ENCODE measurements at regions not wholly inside any gene's neighbourhood (a gene's known extent, or its start where the extent isn't known, plus 50 kb on each side); places are given as distances from the start of the nearest gene placed in this dataset.

GRCh38 chr9:75610246-75610645, 280.2 kb upstream of the PCSK5 start:
- DNase-seq: no peak

GRCh38 chr9:75612205-75612604, 278.3 kb upstream of the PCSK5 start:
- no peak for DNase-seq

GRCh38 chr9:75612754-75613153, 277.7 kb upstream of the PCSK5 start:
- DNase-seq: no peak

- DNase-seq: no peak
Observed at GRCh38 chr9:75615284-75615683, 275.2 kb upstream of the PCSK5 start.

- no peak for DNase-seq
Observed at GRCh38 chr9:75616052-75616451, 274.4 kb upstream of the PCSK5 start.

- no peak for DNase-seq
Observed at GRCh38 chr9:75616841-75617566, 273.5 kb upstream of the PCSK5 start.

GRCh38 chr9:75623462-75623861, 267.0 kb upstream of the PCSK5 start:
- DNase-seq: no peak

GRCh38 chr9:75624998-75625397, 265.5 kb upstream of the PCSK5 start:
- peak in 1 of 56 donors; percentile 11 for DNase-seq

GRCh38 chr9:75626860-75627259, 263.6 kb upstream of the PCSK5 start:
- DNase-seq: no peak

GRCh38 chr9:75628952-75629351, 261.5 kb upstream of the PCSK5 start:
- DNase-seq: no peak

GRCh38 chr9:75633451-75634057, 256.9 kb upstream of the PCSK5 start:
- no peak for DNase-seq

GRCh38 chr9:75636427-75637045, 253.9 kb upstream of the PCSK5 start:
- DNase-seq: no peak

GRCh38 chr9:75639971-75640610, 250.4 kb upstream of the PCSK5 start:
- no peak for DNase-seq

GRCh38 chr9:75642522-75642921, 248.0 kb upstream of the PCSK5 start:
- DNase-seq: no peak

- no peak for DNase-seq
Observed at GRCh38 chr9:75644649-75645048, 245.8 kb upstream of the PCSK5 start.

- DNase-seq: no peak
Observed at GRCh38 chr9:75648034-75648433, 242.4 kb upstream of the PCSK5 start.

GRCh38 chr9:75649060-75649459, 241.4 kb upstream of the PCSK5 start:
- no peak for DNase-seq

GRCh38 chr9:75651709-75652108, 238.8 kb upstream of the PCSK5 start:
- DNase-seq: no peak

- no peak for DNase-seq
Observed at GRCh38 chr9:75653335-75653734, 237.1 kb upstream of the PCSK5 start.

- no peak for DNase-seq
Observed at GRCh38 chr9:75653750-75654149, 236.7 kb upstream of the PCSK5 start.

GRCh38 chr9:75657015-75657414, 233.5 kb upstream of the PCSK5 start:
- no peak for DNase-seq

- no peak for DNase-seq
Observed at GRCh38 chr9:75658301-75658905, 232.1 kb upstream of the PCSK5 start.
